HG02970 (cell line): ENCODE measurements at regions not wholly inside any gene's neighbourhood (a gene's known extent, or its start where the extent isn't known, plus 50 kb on each side); places are given as distances from the start of the nearest gene placed in this dataset.
"Not testable (repeated sequence)": the region's sequence is repeated elsewhere in the genome, so short reads cannot be mapped to it uniquely, and the experiment has no call there.

ENCODE experiments used
- ATAC-seq: cut with Tn5 transposase; IDR thresholded peaks from one replicate; pipeline ENCODE4 v1.9.1; 2021; ENCODE audit warnings: mild to moderate bottlenecking, moderate library complexity, moderate number of reproducible peaks; ENCODE audit not compliant: unreplicated experiment, low FRiP score

DNA sequence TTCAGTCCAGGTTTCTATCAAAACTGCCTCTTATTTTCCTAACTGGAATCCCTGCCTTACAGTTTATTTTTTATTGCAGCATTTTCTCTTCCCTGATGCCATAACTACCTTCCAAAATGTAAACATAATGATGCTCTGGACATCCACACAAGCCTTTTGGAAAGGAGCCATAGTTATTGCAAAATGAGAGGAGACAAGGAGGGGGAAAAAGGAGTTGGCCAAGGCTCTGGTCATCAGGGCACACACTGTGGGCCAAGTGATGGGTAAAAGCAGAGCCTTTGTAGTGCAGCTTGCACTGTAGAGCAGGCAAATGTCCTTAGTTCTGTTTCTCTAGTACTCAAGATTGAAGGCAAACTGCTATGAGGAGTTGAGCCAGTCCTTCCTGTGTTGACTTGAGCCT, 289.3 kb upstream of the MTPN start:
- ATAC-seq: no peak

DNA sequence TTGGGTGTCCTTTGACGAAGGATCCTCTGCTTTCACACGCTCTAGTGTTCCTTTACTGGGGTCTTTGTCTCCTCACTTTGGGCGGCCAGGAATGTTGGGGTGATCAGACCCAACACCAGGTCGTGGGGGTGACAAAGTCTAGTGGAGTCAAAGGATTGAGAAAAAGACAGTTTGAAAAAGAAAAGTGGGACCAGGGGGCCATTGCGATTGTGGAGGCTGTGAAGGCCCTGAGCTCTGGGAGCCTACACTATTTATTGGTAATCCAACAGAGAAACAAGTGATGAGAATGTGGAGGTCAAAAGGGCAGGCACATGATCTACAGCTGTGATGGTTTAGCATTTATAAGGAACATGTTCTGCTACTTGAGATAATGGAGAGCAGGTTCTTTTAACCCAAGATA, 287.1 kb upstream of the MTPN start:
- not testable (repeated sequence) for ATAC-seq

DNA sequence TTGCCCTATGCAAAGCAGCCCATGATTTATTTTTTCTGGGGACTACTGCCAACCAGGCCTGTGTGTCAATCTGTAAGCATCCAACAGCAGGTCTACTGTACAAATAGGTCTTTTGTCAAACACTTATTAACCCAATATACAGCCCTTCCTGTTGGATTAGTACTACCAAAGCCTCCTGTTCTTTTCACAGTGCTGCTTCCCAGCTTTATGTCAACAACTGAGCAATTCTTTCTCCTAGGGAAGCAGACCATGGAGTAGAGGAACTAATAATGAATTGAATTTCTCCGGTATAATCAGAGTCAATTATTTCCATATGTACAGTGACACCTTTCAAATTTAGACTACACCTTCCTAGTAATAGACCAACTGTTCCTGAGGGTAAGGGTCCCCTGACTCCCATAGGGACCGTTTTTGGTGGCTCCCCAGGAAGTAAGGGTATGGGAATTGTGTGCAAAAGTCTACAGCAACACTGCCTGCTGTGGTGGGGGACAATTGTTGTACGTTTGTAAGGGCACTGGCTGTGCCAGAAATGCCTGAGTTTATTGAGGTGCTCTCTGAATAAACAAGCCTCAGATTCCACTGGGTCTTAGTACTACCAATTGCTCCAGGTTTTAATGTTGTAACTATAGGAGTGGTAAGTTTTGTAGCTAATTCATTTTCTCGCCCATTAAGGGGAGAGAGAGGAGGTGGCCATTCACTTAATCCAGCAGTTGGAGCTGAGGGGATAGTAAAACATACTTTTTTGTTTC, 286.1 kb upstream of the MTPN start:
- ATAC-seq: not testable (repeated sequence)

DNA sequence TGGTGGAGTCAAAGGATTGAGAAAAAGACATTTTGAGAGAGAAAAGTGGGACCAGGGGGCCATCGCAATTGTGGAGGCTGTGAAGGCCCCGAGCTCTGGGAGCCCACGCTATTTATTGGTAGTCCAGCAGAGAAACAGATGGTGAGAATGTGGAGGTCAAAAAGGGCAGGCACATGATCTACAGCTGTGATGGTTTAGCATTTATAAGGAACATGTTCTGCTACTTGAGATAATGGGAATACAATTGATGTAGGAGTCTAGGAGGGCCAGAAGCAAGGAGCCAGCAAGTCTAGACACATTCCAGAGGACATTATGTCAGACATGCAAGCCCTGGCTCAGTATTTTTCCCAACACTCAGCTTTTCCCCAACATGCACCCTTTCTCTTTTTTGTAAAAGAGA, 283.4 kb upstream of the MTPN start:
- ATAC-seq: not testable (repeated sequence)

DNA sequence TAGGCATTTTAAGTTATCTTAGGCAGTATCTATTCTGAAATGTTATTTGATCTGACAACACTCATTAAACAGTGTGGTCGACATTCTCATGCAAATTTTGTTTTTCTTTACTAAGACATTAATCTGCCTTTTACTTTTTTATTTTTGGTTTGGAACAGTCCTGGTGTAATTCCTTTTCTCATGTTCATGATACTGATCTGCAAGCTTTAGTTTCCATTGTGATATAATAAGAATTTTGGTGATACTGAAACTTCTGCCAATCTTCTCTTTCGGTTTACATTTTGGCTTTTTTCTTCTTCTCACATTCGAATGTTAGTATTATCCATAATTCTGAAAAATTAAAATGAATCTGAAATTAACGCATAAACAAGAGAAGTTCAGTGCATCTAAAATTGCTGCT, 281.9 kb upstream of the MTPN start:
- ATAC-seq: no peak

DNA sequence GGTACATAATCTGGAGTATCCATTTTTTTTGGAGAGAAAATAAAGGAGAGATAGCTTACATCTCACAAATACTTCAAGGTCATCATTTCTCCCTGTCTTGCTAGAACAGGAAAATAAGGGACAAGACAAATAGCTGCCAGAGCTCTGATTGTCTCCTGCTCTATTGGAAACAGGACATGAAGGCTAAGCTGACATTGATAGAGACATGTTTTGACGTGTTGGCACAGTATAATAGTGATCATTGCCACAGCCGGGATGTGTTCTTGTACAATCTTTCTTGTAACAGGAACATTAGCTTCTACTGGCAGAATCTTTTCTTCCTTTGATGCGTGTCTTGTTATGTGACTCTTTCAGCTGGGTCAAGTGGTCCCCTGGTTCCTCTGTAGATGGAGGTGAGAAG, 279.3 kb upstream of the MTPN start:
- no peak for ATAC-seq

DNA sequence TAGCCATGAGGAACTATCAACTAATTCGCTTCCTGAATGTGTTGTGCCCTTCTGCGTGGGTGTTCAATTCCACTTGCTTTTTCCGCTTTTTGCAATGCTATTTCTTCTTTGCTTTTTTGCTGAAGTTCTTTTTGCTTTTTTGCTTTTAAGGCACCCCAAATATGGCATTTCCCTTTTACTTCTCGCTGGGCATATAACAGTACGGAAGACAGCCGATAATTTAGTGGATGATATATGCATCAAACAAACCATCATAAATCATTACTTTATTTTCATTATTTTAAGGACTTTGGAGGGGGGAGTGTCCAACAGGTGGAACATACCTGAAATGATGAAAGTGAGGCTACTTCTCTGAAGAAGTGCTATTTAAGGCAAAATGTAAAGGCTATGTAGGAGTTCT, 277.0 kb upstream of the MTPN start:
- no peak for ATAC-seq

DNA sequence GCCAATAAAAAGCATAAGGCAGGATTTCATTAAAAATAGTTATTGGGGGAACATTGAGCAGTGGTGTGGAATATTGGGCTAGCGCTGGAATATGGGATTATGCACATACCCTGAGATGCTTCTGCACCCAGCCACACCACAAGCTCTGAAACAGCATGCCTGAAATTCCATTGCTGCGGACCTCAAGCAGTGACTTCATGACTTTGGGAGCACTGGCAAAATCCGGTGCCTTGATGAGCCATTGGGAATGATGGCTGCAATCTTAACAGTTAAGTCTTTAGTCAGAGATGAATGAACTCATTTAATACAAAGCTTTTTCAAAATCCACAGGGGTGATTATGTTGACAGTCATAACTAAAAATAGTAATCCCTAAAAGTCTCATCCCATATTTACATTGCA, 274.7 kb upstream of the MTPN start:
- ATAC-seq: no peak

DNA sequence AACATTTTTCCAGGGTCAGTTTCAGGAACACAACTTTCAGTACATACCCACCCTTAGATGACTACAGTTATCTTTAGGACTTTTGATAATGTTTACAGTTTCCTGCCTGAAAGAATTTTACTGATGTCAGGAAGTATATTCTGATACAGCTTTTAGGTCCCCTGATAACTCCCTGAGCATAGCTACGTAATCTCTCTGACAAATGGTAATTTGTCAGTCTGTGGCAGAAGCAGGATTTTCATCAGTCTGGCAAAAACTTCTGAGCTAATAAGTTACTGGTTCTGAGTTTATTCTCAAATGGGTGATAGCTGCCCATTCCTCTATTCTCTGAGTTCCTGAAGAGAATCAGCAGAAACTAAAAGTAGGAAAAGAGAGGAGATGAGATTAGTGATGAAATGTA, 270.1 kb upstream of the MTPN start:
- no peak for ATAC-seq

DNA sequence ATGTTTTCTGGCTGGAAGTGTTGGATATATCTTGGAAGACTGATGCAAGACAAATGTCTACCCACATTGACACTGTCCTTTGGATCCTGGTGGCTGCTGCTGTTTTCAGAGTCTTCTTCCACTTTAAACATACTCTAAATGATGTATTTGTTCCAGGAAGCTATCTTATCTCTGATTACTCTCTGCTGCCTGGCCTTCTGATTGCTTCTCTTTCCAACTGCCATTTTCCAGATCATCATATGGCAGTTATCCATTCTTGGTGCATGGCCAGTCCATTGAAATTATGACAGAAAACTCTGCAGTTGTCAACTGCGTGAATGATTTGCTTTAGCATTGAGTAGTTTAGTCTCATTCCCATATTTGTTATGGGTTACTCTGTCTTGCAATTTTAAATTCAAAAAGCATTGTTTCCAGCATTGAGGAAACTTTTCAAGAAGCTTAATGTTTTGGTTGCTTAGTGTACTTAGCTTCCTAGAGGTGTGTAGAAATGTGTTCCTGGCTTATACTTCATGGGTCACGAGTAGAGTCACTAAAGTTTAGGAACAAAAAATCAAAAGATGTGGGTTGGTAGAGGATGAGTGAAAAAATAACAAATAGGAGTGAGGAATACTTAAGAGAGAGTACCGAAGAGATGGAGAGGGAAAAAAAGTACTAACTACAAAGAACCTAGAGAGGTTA, 268.3 kb upstream of the MTPN start:
- no peak for ATAC-seq

DNA sequence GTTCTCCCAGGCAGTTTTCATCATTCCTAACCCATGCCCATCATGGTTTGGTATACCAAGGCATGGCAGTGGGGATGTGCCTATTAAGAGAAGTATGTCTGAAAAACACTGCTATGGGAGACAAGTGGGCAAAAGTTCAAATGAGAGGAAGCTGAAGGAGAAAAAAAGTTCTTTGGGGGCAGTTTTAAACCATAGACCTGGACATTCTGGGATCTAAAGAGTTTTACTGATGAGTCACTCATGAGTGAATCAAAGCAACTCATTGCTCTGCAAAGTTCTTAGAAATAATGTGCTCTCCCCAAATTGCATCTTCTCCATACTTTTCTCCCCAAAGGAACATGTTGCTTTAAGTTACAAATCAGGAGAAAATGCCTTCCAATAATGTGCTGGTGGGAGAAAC, 256.9 kb upstream of the MTPN start:
- ATAC-seq: no peak

DNA sequence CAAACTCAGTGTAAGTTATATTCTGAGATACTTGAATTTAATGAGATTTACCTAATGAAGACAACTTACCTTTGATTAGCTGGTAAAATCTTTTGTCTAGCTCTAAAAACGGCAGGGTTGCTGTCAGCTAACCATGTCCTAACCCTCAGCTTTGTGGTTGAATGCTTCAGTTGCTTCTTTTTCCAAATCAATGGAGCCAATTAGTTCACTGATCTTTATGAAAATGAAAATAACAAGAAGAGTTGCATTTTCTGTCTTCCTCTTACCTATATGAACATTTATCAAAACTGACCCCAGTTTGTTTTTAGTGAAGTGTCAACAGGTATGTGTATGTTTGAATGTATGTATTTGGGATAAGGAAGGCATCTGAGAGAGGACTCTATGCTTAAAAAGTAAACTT, 253.1 kb upstream of the MTPN start:
- no peak for ATAC-seq

DNA sequence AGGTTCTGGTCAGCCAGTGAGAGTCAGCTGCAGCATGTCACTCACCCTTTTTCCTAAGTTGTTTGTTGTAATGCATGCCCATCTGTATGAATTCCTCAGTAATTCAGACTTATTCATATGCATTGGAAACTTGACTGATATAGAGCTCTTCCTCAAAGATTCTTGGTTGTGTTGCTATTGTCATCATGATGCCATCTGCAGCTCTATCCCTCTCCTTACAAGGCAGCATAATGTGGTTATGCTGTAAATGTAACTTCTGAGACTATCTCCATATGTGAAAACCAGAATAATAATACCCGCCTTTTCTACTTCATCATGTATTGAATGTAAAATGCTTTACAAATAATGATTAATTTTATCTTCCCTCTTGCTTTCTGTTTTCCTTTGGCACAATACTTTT, 252.6 kb upstream of the MTPN start:
- ATAC-seq: no peak

DNA sequence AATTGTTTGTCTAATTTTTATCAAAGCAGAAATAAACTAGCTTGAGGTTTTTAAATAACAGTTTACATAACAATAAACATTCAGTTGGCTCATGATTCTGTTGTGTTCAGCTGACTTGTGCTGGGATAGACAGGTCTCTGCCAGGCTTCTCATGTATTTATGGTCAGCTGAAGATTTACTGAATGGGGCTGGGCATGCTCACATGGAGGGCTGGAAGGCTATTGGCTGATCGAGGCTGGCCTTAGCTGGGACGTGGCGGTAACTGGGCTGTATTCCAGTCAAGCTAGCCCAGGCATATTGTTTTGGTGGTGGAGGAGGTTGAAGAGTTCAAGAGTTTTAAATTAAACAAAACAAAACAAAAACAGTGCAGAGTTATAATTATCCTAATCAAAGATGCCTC, 251.0 kb upstream of the MTPN start:
- no peak for ATAC-seq

DNA sequence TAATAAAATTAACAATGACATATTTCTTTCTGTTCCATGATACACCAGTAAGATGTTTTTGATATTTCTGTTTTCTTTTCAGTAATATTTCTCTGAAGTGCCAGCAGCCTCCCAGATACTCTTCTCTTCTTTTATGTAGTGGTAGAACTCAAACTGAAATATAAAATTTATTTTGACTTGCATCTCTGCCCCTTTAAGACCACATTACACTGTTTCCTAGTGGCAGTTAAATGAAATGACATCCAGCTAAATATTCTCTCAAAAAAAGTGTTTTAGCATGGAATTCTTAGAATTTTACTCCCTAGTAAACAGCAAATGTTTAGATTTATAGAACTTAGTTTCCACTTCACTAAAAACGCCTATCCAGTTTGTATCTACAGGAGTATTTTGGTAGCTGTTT, 237.2 kb upstream of the MTPN start:
- no peak for ATAC-seq

DNA sequence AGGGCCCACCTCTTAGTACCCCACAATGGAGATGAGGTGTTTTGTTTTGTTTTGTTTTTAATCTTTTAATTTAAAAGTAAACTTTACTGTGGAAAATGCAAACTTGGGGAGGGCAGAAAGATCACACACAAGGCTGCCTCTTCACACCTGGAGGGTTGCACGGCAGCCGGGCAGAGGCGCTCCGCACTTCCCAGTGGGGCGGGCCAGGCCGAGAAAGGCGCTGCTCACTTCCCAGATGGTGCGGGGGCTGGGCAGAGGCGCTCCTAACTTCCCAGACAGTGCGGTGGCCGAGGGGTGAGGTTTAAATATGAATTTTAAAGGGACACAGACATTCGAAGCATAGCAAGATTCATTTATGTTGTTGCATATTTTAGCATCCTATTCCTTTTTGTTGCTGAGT, 235.9 kb upstream of the MTPN start:
- ATAC-seq: no peak

DNA sequence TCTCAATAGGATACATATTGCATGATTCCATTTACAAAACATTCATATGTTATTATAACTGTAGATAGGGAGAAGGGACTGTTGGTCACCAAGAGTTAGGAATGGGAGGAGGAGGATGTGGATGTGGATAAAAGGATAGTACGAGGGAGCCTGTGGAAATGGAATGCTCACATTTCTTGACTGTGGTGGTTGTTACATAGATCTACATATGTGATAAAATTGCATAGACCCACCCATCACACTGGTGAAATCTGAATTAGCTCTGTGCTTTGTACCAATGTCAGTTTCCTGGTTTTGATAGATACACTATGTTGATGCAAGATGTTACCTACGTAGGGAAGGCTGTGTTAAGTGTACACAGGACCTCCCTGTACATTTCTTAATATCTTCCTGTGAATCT, 233.5 kb upstream of the MTPN start:
- ATAC-seq: no peak

DNA sequence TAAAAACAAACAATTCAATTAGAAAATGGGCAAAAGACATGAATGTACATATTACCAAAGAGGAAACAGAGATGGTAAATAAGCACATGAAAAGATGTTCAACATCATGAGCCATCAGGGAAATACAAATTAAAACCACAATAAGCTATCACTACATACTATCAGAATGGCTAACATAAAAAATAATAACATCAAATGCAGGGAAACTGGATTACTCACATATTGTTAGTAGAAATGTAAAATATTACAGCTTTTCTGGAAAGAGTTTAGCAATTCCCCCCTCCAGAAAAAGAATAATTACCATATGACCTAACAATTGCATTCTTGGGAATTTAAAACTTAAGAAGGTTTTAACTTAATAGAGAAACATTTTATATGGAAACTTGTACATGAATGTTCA, 232.9 kb upstream of the MTPN start:
- ATAC-seq: no peak

DNA sequence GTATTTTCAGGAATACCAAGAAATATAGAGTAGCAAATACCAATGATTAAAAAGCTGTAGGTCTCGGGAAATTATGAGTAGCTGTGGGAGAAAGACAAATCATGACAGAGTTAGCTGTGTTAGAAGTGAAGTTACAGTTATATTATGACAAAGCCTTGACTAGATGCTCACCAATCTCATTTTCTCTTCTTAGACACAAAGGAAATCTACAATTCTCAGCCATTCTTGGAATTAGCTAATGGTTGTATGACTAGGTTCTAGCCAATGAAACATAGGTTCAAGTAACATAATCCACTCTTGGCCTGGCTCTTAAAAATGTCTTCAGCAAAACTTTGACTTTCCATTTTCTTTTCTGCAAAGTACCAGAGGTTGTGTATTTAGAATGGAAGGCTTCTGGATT, 228.8 kb upstream of the MTPN start:
- no peak for ATAC-seq

DNA sequence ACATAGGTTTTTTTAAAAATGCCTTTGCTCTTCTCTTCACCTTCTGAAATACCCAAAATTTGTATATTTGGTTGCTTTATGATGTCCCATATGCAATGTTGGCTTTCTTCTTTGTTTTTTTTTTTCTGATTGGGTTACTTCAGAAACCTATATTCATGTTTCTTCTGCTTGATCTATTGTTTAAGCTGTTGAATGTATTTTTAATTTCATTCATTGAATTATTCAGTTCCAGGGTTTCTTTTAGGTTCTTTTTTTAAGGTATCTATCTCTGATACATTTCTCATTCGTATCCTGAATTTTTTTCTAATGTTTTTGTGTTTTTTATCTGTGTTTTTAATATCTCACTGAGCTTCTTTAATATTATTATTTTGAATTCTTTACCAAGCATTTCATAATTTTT, 221.0 kb upstream of the MTPN start:
- ATAC-seq: no peak

DNA sequence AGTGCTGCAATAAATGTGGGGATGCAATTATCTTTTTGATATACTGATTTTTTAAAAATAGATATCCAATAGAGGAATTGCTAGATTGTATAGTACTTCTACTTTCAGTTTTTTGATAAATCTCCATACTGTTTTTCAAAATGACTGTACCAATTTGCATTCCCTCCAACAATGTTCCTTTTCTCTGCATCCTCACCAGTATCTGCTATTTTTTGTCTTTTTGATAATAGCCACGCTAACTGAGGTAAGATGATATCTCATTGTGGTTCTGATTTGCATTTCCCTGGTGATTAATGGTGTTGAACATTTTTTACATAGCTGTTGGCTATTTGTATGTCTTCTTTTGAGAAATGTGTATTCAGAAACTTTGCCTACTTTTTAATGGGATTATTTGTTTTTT, 217.7 kb upstream of the MTPN start:
- no peak for ATAC-seq

DNA sequence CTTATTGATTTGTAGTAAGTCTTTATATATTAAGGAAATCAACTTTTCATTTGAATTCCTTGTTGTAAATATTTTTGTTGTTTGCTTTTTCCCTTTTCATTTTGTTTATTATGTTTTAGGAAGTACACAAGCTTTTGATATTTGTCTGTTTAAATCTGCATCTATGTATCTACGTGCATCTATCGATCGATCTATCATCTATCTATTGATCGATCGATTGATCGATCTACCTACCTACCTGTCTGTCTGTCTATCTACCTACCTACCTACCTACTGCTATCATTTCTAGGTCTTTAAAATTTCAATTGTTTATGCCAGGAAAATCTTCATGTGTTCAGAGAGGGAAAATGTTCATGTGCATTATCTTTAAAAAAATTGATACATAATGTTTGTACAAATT, 216.8 kb upstream of the MTPN start:
- ATAC-seq: no peak
